HG02610 (cell line): ENCODE measurements at regions not wholly inside any gene's neighbourhood (a gene's known extent, or its start where the extent isn't known, plus 50 kb on each side); places are given as distances from the start of the nearest gene placed in this dataset.

Experiments used
- ATAC-seq: cut with Tn5 transposase; IDR thresholded peaks from one replicate; pipeline ENCODE4 v1.9.1; 2021; ENCODE audit warnings: mild to moderate bottlenecking, moderate library complexity; ENCODE audit not compliant: unreplicated experiment

- no peak for ATAC-seq
Observed at GRCh38 chr6:15046751-15047150, 199.1 kb upstream of the JARID2 start.

- ATAC-seq: peak; percentile 64
Observed at GRCh38 chr6:15048367-15048766, 197.5 kb upstream of the JARID2 start.

GRCh38 chr6:15058200-15059061 is 187.4 kb upstream of the JARID2 start:
- ATAC-seq: no peak

- ATAC-seq: no peak
Observed at GRCh38 chr6:15061180-15061641, 184.7 kb upstream of the JARID2 start.

DNA sequence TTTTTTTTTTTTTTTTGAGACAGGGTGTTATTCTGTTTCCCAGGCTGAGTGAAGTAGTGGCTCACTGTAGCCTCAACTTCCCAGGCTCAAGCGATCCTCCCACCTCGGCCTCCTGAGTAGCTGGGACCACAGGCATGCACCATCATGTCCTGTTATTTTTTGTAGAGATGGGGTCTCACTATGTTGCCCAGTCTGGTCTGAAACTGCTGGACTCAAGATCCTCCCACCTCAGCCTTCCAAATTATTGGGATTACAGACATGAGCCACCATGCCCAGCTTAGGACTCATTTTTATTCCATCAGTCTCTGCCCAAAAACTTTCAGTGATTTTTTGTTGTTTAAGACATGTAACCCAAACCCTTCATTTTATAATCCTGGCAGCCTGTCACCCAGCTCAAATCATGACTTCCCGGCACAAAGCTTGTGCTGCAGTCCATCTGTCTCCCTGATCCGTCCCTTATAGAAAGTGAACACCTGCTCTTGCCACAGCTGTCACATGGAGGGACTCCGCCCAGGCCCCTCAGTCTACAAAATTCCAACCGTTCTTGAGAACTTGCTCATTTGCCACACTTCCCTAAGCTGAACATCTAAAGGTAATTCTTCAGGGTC is 183.9 kb upstream of the JARID2 start:
- ATAC-seq: no peak

- no peak for ATAC-seq
Observed at GRCh38 chr6:15062516-15063252, 183.2 kb upstream of the JARID2 start.

- ATAC-seq: no peak
Observed at GRCh38 chr6:15063253-15063853, 182.5 kb upstream of the JARID2 start.

- ATAC-seq: no peak
Observed at GRCh38 chr6:15065261-15065989, 180.4 kb upstream of the JARID2 start.

GRCh38 chr6:15066089-15066758 is 179.6 kb upstream of the JARID2 start:
- no peak for ATAC-seq

- no peak for ATAC-seq
Observed at GRCh38 chr6:15073344-15073789, 172.5 kb upstream of the JARID2 start.

DNA sequence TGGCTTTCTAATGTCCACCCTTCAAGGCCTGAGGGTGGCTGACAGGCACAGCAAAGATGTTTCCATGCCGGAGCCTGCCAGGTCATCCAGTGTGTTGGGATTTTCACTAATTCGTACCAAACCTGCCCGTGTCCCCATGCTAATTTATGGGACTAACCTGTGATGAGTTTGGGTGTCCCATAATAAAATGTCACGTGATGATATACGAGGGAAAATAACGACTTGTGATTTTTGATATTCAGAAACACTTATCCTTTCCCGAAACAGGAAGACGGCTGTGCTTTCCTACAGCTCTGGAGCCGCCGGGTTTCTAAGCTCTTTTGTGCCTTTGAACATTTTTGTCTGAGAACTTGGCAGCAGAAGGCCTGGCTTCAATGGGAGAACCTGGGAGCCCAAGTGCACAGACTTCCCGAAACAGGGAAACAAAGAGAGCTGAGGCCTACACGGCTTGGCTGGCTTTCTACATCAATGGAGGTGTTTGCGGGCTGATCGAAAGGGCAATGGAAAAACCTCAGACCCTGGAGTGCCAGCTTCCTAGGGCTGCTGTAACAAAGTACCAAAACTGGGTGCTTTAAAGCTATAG is 171.9 kb upstream of the JARID2 start:
- ATAC-seq: no peak

GRCh38 chr6:15074806-15075205 is 171.1 kb upstream of the JARID2 start:
- no peak for ATAC-seq

- ATAC-seq: no peak
Observed at GRCh38 chr6:15076565-15076964, 169.3 kb upstream of the JARID2 start.

GRCh38 chr6:15077006-15077405 is 168.9 kb upstream of the JARID2 start:
- no peak for ATAC-seq

- no peak for ATAC-seq
Observed at GRCh38 chr6:15077961-15078360, 167.9 kb upstream of the JARID2 start.

- no peak for ATAC-seq
Observed at GRCh38 chr6:15079288-15079817, 166.5 kb upstream of the JARID2 start.

GRCh38 chr6:15080895-15081294 is 165.0 kb upstream of the JARID2 start:
- no peak for ATAC-seq

GRCh38 chr6:15081447-15081846 is 164.4 kb upstream of the JARID2 start:
- no peak for ATAC-seq

GRCh38 chr6:15082708-15083107 is 163.2 kb upstream of the JARID2 start:
- ATAC-seq: no peak
